ENCODE measurements at regions not wholly inside any gene's neighbourhood (a gene's known extent, or its start where the extent isn't known, plus 50 kb on each side); places are given as distances from the start of the nearest gene placed in this dataset.

DNA sequence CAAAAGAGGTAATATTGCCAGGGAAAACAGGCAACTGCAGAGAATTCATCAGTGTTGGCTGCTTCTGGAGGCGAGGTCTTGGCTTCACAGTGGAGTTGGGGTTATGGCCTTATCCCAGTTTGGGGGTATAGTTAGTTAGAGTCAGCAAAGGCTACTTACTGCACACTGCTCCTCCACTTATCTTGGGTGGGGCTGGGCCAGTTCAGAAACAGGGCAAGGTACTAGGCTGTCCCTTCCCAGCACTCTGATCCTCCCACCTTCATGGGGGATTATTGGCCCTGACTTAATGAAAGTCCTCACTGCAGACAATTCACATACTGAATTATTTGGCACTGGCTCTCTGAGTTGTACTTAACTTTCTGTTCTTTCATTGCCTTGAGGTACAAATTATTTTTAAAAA, 189.6 kb downstream of the NRIP1 start:
- FAIRE-seq (no peak), DNase-seq (ENCODE audit: extremely low read depth in 1 of 4, low spot score in 3 of 4) (peak in 2 of 4 experiments; percentile 20 to 40), ATAC-seq (peak; percentile 68)
- Histone ChIP-seq H3K27me3 (ENCODE audit: control insufficient read depth in 2 of 2, insufficient read depth in 2 of 2, low read length in 2 of 2) (no peaks in the 10 kb centered on the region), H2AFZ (ENCODE audit: low read depth, low read length) (peak overlapping the region; percentile 12; the same call in 1 of the 2 replicates), H3K9ac (ENCODE audit: insufficient read depth in 1 of 2, low read depth in 2 of 2, low read length in 2 of 2) (no peak overlapping the region), H3K9me1 (ENCODE audit: control insufficient read depth, insufficient read depth, low read length) (no peaks in the 10 kb centered on the region), H3K36me3 (ENCODE audit: control insufficient read depth, insufficient read depth, low read length) (no peaks in the 10 kb centered on the region), H3K79me2 (ENCODE audit: control insufficient read depth, insufficient read depth, low read length) (no peaks in the 10 kb centered on the region), H3K4me1 (replicated peaks in 1 of 2; ENCODE audit: control insufficient read depth in 2 of 2, insufficient read depth in 2 of 2, low read length in 2 of 2) (peaks cover 0 to 19% of the 10 kb centered on the region in 2 experiments; a peak in 2 of 5 replicates), H3K4me2 (ENCODE audit: insufficient read depth, low read length) (no peak overlapping the region), H4K20me1 (replicated peaks; ENCODE audit: control insufficient read depth, insufficient read depth, low read length) (no peaks in the 10 kb centered on the region), H3K9me3 (replicated peaks; ENCODE audit: control insufficient read depth, insufficient read depth, low read depth, low read length) (no peaks in the 10 kb centered on the region), H3K4me3 (no peak overlapping the region), H3K27ac (ENCODE audit: extremely low read depth, low read depth, low read length) (no peak overlapping the region)
- TF ChIP-seq NR2F6 (CRISPR knock-in tag; IDR thresholded peaks at IDR 0.05) = no peak
- TF ChIP-seq, protein P1, sequence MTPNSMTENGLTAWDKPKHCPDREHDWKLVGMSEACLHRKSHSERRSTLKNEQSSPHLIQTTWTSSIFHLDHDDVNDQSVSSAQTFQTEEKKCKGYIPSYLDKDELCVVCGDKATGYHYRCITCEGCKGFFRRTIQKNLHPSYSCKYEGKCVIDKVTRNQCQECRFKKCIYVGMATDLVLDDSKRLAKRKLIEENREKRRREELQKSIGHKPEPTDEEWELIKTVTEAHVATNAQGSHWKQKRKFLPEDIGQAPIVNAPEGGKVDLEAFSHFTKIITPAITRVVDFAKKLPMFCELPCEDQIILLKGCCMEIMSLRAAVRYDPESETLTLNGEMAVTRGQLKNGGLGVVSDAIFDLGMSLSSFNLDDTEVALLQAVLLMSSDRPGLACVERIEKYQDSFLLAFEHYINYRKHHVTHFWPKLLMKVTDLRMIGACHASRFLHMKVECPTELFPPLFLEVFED (CRISPR knock-in tag; conservative IDR thresholded peaks at IDR 0.05) = no peak
- TF ChIP-seq POU5F1 (IDR thresholded peaks at IDR 0.05; ENCODE audit: borderline replicate concordance, low read depth, low read length, partially characterized antibody) = no peak
- TF ChIP-seq, protein P2, sequence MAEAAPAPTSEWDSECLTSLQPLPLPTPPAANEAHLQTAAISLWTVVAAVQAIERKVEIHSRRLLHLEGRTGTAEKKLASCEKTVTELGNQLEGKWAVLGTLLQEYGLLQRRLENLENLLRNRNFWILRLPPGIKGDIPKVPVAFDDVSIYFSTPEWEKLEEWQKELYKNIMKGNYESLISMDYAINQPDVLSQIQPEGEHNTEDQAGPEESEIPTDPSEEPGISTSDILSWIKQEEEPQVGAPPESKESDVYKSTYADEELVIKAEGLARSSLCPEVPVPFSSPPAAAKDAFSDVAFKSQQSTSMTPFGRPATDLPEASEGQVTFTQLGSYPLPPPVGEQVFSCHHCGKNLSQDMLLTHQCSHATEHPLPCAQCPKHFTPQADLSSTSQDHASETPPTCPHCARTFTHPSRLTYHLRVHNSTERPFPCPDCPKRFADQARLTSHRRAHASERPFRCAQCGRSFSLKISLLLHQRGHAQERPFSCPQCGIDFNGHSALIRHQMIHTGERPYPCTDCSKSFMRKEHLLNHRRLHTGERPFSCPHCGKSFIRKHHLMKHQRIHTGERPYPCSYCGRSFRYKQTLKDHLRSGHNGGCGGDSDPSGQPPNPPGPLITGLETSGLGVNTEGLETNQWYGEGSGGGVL (CRISPR knock-in tag; IDR thresholded peaks at IDR 0.05) = no peak
- TF ChIP-seq, protein P3, sequence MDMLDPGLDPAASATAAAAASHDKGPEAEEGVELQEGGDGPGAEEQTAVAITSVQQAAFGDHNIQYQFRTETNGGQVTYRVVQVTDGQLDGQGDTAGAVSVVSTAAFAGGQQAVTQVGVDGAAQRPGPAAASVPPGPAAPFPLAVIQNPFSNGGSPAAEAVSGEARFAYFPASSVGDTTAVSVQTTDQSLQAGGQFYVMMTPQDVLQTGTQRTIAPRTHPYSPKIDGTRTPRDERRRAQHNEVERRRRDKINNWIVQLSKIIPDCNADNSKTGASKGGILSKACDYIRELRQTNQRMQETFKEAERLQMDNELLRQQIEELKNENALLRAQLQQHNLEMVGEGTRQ (CRISPR knock-in tag; IDR thresholded peaks at IDR 0.05) = no peak
- no peak for TF ChIP-seq ZNF717 (CRISPR knock-in tag; IDR thresholded peaks at IDR 0.05)
- TF ChIP-seq ZNF253 (CRISPR knock-in tag; conservative IDR thresholded peaks at IDR 0.05) = no peak
- no peak for TF ChIP-seq ZZZ3 (IDR thresholded peaks at IDR 0.05)
- TF ChIP-seq C11orf30 (IDR thresholded peaks at IDR 0.05; ENCODE audit: low read depth) = no peak
- TF ChIP-seq SNRNP70 (optimal IDR thresholded peaks at IDR 0.05; ENCODE audit: low read depth, low read length) = no peak
- no peak for TF ChIP-seq SMARCC2 (IDR thresholded peaks at IDR 0.05; ENCODE audit: low read depth)
- no peak for TF ChIP-seq NFATC3 (IDR thresholded peaks at IDR 0.05)
- TF ChIP-seq XRCC5 (IDR thresholded peaks at IDR 0.05; ENCODE audit: low read depth, low read length) = no peak
- no peak for TF ChIP-seq ZC3H11A (IDR thresholded peaks at IDR 0.05; ENCODE audit: low read depth, low read length)
- no peak for TF ChIP-seq RBM25 (IDR thresholded peaks at IDR 0.05; ENCODE audit: low read depth, low read length, severe bottlenecking)
- TF ChIP-seq PPARD (CRISPR knock-in tag; IDR thresholded peaks at IDR 0.05) = no peak
- no TSS peak for BruUV-seq (replicated peaks)
- CTCF ChIA-PET (ENCODE audit: low intra/inter-chr PET ratio) = no interaction called here
- intact Hi-C loops (cut with micrococcal nuclease) = no loop called here
- in situ Hi-C loops (cut with MboI) = no loop called here
- WGBS (ENCODE audit: insufficient coverage, low coverage, missing lambda C conversion rate) = 38% methylated on average over 1 of the region's 1 CpG
- POLR2A ChIA-PET = no interaction called here

Data from K562 (cell line).